Esophagus squamous epithelium (tissue), 5 donors: ENCODE measurements at regions not wholly inside any gene's neighbourhood (a gene's known extent, or its start where the extent isn't known, plus 50 kb on each side); places are given as distances from the start of the nearest gene placed in this dataset.

Source experiments
- DNase-seq: peaks from one replicate; lab custom pipeline; 2025; lab: John Stamatoyannopoulos, UW
- H3K27ac ChIP-seq, 4 donors: fragments of 200-600 bp; sonication (generic); one replicate each; pipeline ENCODE4 v1.5.1; 2016 to 2019; ENCODE audit warnings: mild to moderate bottlenecking in 1 of 4
- H3K27me3 ChIP-seq, 4 donors: fragments of 200-600 bp; sonication (generic); 1 replicate in 3 of 4; 2 replicates in 1 of 4; pipeline versions ENCODE4 v1.5.1 to v1.6.0; 2017 to 2021; ENCODE audit warnings: antibody characterized with exemption in 1 of 4
- H3K36me3 ChIP-seq, 3 donors: fragments of 200-600 bp; sonication (generic); one replicate each; pipeline ENCODE4 v1.5.1; 2016 to 2019
- H3K4me1 ChIP-seq, 3 donors: fragments of 200-600 bp; sonication (generic); one replicate each; pipeline ENCODE4 v1.5.1; 2017 to 2019
- H3K4me3 ChIP-seq, 4 donors: fragments of 200-600 bp; sonication (generic); 1 replicate in 3 of 4; 2 replicates in 1 of 4; pipeline ENCODE4 v1.5.1; 2016 to 2019; ENCODE audit warnings: mild to moderate bottlenecking in 2 of 4, moderate library complexity in 1 of 4
- H3K9me3 ChIP-seq, 3 donors: fragments of 200-600 bp; sonication (generic); one replicate each; pipeline ENCODE4 v1.5.1; 2016 to 2019
- CTCF ChIP-seq, 6 experiments: fragments of 450-650 bp in 4 of 6; fragments of 200-600 bp in 2 of 6; sonication (generic) in 2 of 6; IDR thresholded peaks; one replicate each; pipeline ENCODE4 v1.5.1; 2016 to 2019; ENCODE audit warnings: antibody characterized with exemption in 6 of 6, mild to moderate bottlenecking in 4 of 6, moderate library complexity in 4 of 6
- POLR2A ChIP-seq, 4 donors: fragments of 450-650 bp; IDR thresholded peaks; one replicate each; pipeline ENCODE4 v1.6.1; 2017; ENCODE audit warnings: antibody characterized with exemption in 4 of 4, mild to moderate bottlenecking in 4 of 4, moderate library complexity in 3 of 4
- WGBS, 2 donors: methylation state at CpG; one replicate each; pipeline ENCODE4 v1.1.5; 2018; 5-methylcytosine and 5-hydroxymethylcytosine counted together
- intact Hi-C: fragments of 100-400 bp; cut with DNase I; formaldehyde crosslinking; loops from one replicate; pipeline ENCODE4 v1.15.0; 2022
- donor health status: DM: yes; HTN: yes; CAD: no.

- Histone ChIP-seq H3K27ac (no peak overlapping the region), H3K36me3 (no peaks in the 10 kb centered on the region), H3K9me3 (no peaks in the 10 kb centered on the region), H3K4me3 (no peak overlapping the region), H3K27me3 (no peaks in the 10 kb centered on the region), H3K4me1 (no peaks in the 10 kb centered on the region)
- 70 to 76% methylated on average over 3 of the region's 3 CpGs for WGBS, 2 donors
- no peak for DNase-seq
- intact Hi-C loops = no loop called here
- no peak for TF ChIP-seq CTCF (IDR thresholded peaks at IDR 0.05)
- no peak for TF ChIP-seq POLR2A (IDR thresholded peaks at IDR 0.05)
These were observed 841.4 kb downstream of the SI start for GRCh38 chr3:164236851-164237250.

DNA sequence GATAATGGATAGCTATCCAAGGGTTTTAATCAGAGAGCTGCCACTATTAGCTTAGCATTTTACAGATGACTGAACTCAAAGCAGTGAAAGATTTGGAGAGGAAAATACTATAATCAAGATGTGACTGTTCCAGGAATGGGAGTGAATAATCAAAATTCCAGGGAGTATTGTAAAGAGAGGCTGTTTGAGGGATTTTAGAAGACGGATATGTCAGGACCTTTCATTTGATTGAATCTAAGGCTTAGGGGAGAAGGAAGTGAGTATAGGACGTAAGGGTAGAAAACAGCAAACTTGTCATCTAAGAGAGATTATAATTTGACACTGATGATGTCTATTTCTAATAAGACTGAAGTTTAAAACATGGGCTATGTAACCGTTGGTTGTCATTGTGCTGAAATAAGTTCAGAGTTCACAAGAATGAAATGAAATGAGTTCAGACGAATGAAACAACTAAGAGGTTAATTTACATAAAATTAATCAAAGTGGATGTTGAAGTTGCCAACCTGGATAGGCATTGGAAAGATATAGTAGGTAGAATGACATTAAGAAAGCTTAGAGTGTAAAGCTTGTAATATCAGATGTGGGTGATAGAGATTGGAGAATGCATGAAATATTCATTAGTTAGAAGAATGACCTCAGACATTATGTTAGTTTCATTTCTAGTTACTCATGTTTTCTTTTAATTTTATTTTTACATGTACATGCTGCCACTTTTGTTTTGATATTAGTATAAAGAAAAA is 842.8 kb downstream of the SI start:
- WGBS, 2 donors = 36 to 51% methylated on average over 4 of the region's 4 CpGs
- Histone ChIP-seq H3K27ac (no peak overlapping the region), H3K4me3 (no peak overlapping the region), H3K27me3 (no peaks in the 10 kb centered on the region), H3K9me3 (no peaks in the 10 kb centered on the region), H3K36me3 (no peaks in the 10 kb centered on the region), H3K4me1 (no peaks in the 10 kb centered on the region)
- TF ChIP-seq CTCF (IDR thresholded peaks at IDR 0.05) = no peak
- no peak for TF ChIP-seq POLR2A (IDR thresholded peaks at IDR 0.05)
- intact Hi-C loops = no loop called here
- no peak for DNase-seq

GRCh38 chr3:164233951-164234350 is 844.3 kb downstream of the SI start:
- no peaks in the 10 kb centered on the region for H3K27me3 ChIP-seq
- no peaks in the 10 kb centered on the region for H3K36me3 ChIP-seq
- no peak for DNase-seq
- H3K9me3 ChIP-seq = no peaks in the 10 kb centered on the region
- H3K27ac ChIP-seq = no peak overlapping the region
- H3K4me3 ChIP-seq = no peak overlapping the region
- no peaks in the 10 kb centered on the region for H3K4me1 ChIP-seq
- intact Hi-C loops = no loop called here
- no peak for TF ChIP-seq POLR2A (IDR thresholded peaks at IDR 0.05)
- TF ChIP-seq CTCF (IDR thresholded peaks at IDR 0.05) = no peak
- WGBS, 2 donors = 52 to 57% methylated on average over 2 of the region's 2 CpGs

GRCh38 chr3:164231718-164232117 is 846.6 kb downstream of the SI start:
- Histone ChIP-seq H3K4me1 (no peaks in the 10 kb centered on the region), H3K27ac (no peak overlapping the region), H3K9me3 (no peaks in the 10 kb centered on the region), H3K4me3 (no peak overlapping the region), H3K36me3 (no peaks in the 10 kb centered on the region), H3K27me3 (no peaks in the 10 kb centered on the region)
- DNase-seq = no peak
- 92 to 100% methylated on average over 1 of the region's 1 CpG for WGBS, 2 donors
- TF ChIP-seq CTCF (IDR thresholded peaks at IDR 0.05) (no peak), POLR2A (IDR thresholded peaks at IDR 0.05) (no peak)
- intact Hi-C loops = no loop called here

GRCh38 chr3:164230385-164231094 is 847.8 kb downstream of the SI start:
- no peaks in the 10 kb centered on the region for H3K4me1 ChIP-seq
- no peak for TF ChIP-seq POLR2A (IDR thresholded peaks at IDR 0.05)
- no peak for TF ChIP-seq CTCF (IDR thresholded peaks at IDR 0.05)
- intact Hi-C loops = no loop called here

More at GRCh38 chr3:164230385-164231094, 847.8 kb downstream of the SI start:
- Histone ChIP-seq H3K36me3 (no peaks in the 10 kb centered on the region), H3K4me3 (no peak overlapping the region), H3K27ac (no peak overlapping the region), H3K9me3 (no peaks in the 10 kb centered on the region), H3K27me3 (no peaks in the 10 kb centered on the region)
- no peak for DNase-seq
- 72 to 78% methylated on average over 3 of the region's 3 CpGs for WGBS, 2 donors
